PFSK-1 (cell line): ENCODE measurements at regions not wholly inside any gene's neighbourhood (a gene's known extent, or its start where the extent isn't known, plus 50 kb on each side); places are given as distances from the start of the nearest gene placed in this dataset.

Experiments
- POLR2AphosphoS5 ChIP-seq: IDR thresholded peaks from 2 replicates; pipeline ENCODE4 v1.6.1; 2012; ENCODE audit warnings: low read depth, mild to moderate bottlenecking, control low read depth, low read length, moderate library complexity
- SIN3A ChIP-seq: IDR thresholded peaks from 2 replicates; pipeline ENCODE4 v1.6.1; 2012; ENCODE audit warnings: mild to moderate bottlenecking, low read length, moderate library complexity, borderline replicate concordance; ENCODE audit not compliant: insufficient read depth
- TAF1 ChIP-seq: IDR thresholded peaks from 2 replicates; pipeline ENCODE4 v1.6.1; 2012; ENCODE audit warnings: low read length, control low read depth, borderline replicate concordance; ENCODE audit not compliant: insufficient read depth
- TF ChIP-seq, protein P1 (sequence below), 2 experiments: IDR thresholded peaks; 2 replicates each; pipeline versions ENCODE4 v1.6.1 to v1.8.0; 2011 to 2012; ENCODE audit warnings: low read depth in 2 of 2, low read length in 2 of 2, control low read depth in 1 of 2, inconsistent platforms in 1 of 2, mild to moderate bottlenecking in 1 of 2, moderate library complexity in 1 of 2; ENCODE audit not compliant: insufficient read depth in 1 of 2

DNA sequence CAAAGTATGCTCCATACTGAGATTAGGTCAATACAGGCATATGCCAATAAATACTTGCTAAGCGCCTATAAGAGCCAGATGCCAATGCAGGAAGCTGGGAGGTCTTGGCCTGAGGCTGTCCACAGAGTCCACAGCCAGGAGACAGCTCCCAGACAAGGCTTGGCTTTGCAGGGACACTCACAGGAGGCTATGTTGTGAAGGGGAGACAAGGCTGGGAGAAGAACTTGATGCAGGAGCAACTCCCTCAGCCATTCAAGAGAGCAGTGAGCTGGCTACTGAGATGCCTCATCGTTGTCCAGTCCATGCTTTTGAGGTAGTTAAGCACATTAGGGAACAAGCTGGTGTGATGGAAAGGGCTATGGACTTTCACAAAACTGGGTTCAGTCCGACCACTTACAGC lies 891.5 kb downstream of the TBC1D22A start:
- TF ChIP-seq, protein P1, sequence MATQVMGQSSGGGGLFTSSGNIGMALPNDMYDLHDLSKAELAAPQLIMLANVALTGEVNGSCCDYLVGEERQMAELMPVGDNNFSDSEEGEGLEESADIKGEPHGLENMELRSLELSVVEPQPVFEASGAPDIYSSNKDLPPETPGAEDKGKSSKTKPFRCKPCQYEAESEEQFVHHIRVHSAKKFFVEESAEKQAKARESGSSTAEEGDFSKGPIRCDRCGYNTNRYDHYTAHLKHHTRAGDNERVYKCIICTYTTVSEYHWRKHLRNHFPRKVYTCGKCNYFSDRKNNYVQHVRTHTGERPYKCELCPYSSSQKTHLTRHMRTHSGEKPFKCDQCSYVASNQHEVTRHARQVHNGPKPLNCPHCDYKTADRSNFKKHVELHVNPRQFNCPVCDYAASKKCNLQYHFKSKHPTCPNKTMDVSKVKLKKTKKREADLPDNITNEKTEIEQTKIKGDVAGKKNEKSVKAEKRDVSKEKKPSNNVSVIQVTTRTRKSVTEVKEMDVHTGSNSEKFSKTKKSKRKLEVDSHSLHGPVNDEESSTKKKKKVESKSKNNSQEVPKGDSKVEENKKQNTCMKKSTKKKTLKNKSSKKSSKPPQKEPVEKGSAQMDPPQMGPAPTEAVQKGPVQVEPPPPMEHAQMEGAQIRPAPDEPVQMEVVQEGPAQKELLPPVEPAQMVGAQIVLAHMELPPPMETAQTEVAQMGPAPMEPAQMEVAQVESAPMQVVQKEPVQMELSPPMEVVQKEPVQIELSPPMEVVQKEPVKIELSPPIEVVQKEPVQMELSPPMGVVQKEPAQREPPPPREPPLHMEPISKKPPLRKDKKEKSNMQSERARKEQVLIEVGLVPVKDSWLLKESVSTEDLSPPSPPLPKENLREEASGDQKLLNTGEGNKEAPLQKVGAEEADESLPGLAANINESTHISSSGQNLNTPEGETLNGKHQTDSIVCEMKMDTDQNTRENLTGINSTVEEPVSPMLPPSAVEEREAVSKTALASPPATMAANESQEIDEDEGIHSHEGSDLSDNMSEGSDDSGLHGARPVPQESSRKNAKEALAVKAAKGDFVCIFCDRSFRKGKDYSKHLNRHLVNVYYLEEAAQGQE (IDR thresholded peaks at IDR 0.05; ENCODE audit: insufficient read depth in 1 of 2, low read depth in 2 of 2, low read length in 2 of 2) = no peak
- no peak for TF ChIP-seq POLR2AphosphoS5
- no peak for TF ChIP-seq SIN3A
- no peak for TF ChIP-seq TAF1
